ENCODE measurements at regions not wholly inside any gene's neighbourhood (a gene's known extent, or its start where the extent isn't known, plus 50 kb on each side); places are given as distances from the start of the nearest gene placed in this dataset.

- no peak for DNase-seq
These were observed 885.2 kb downstream of the DCDC2C start for GRCh38 chr2:4588606-4589005.

GRCh38 chr2:4591261-4591660, 887.9 kb downstream of the DCDC2C start:
- DNase-seq, result no peak

- DNase-seq, result peak; percentile 5
These were observed 894.0 kb downstream of the DCDC2C start for GRCh38 chr2:4597400-4597799.

GRCh38 chr2:4604767-4605166, 901.4 kb downstream of the DCDC2C start:
- no peak for DNase-seq

- DNase-seq, result peak; percentile 10
These were observed 914.8 kb downstream of the DCDC2C start for GRCh38 chr2:4618141-4618540.

- no peak for DNase-seq
These were observed 915.4 kb downstream of the DCDC2C start for GRCh38 chr2:4618630-4619228.

GRCh38 chr2:4628998-4629501, 925.7 kb downstream of the DCDC2C start:
- DNase-seq, result no peak

- no peak for DNase-seq
These were observed 931.9 kb downstream of the DCDC2C start for GRCh38 chr2:4635289-4635688.

GRCh38 chr2:4653991-4654390, 950.6 kb downstream of the DCDC2C start:
- no peak for DNase-seq

- no peak for DNase-seq
These were observed 953.0 kb downstream of the DCDC2C start for GRCh38 chr2:4656326-4656725.

- DNase-seq, result no peak
These were observed 958.9 kb downstream of the DCDC2C start for GRCh38 chr2:4662161-4662779.

- peak; percentile 8 for DNase-seq
These were observed 965.0 kb downstream of the DCDC2C start for GRCh38 chr2:4668381-4668780.

GRCh38 chr2:4670331-4670730, 967.0 kb downstream of the DCDC2C start:
- DNase-seq, result no peak

- DNase-seq, result no peak
These were observed 969.7 kb downstream of the DCDC2C start for GRCh38 chr2:4673025-4673489.

GRCh38 chr2:4674007-4674406, 970.6 kb downstream of the DCDC2C start:
- DNase-seq, result no peak

GRCh38 chr2:4675295-4675694, 971.9 kb downstream of the DCDC2C start:
- no peak for DNase-seq

- no peak for DNase-seq
These were observed 975.6 kb downstream of the DCDC2C start for GRCh38 chr2:4678927-4679326.

- no peak for DNase-seq
These were observed 976.0 kb downstream of the DCDC2C start for GRCh38 chr2:4679391-4679790.

GRCh38 chr2:4684921-4685320, 981.5 kb downstream of the DCDC2C start:
- DNase-seq, result no peak

GRCh38 chr2:4690913-4691312, 987.5 kb downstream of the DCDC2C start:
- DNase-seq, result no peak

GRCh38 chr2:4693266-4693665, 989.9 kb downstream of the DCDC2C start:
- DNase-seq, result no peak

GRCh38 chr2:4695281-4695861, 992.0 kb downstream of the DCDC2C start:
- no peak for DNase-seq

GRCh38 chr2:4715065-4715464, 977.1 kb upstream of the SOX11 start:
- DNase-seq, result no peak

- no peak for DNase-seq
These were observed 973.4 kb upstream of the SOX11 start for GRCh38 chr2:4718777-4719176.

All from tongue (tissue), 1 donor.